Sigmoid colon (tissue), 6 donors: ENCODE measurements at regions not wholly inside any gene's neighbourhood (a gene's known extent, or its start where the extent isn't known, plus 50 kb on each side); places are given as distances from the start of the nearest gene placed in this dataset.

ENCODE experiments used
- DNase-seq: peaks from one replicate; pipeline ENCODE4 v3.0.0-alpha.2; 2019
- H3K27ac ChIP-seq, 4 donors: fragments of 200-600 bp; sonication (generic); one replicate each; pipeline ENCODE4 v1.5.1; 2016 to 2019; ENCODE audit warnings: mild to moderate bottlenecking in 1 of 4
- H3K27me3 ChIP-seq, 3 donors: fragments of 200-600 bp; sonication (generic); one replicate each; pipeline ENCODE4 v1.5.1; 2019; ENCODE audit warnings: mild to moderate bottlenecking in 1 of 3
- H3K36me3 ChIP-seq, 4 donors: fragments of 200-600 bp; sonication (generic); one replicate each; pipeline ENCODE4 v1.5.1; 2016 to 2019
- H3K4me1 ChIP-seq, 4 donors: fragments of 200-600 bp; sonication (generic); one replicate each; pipeline ENCODE4 v1.5.1; 2017 to 2019
- H3K4me3 ChIP-seq, 4 donors: fragments of 200-600 bp; sonication (generic); one replicate each; pipeline ENCODE4 v1.5.1; 2017 to 2019; ENCODE audit warnings: mild to moderate bottlenecking in 2 of 4, moderate library complexity in 1 of 4
- H3K9me3 ChIP-seq, 4 donors: fragments of 200-600 bp in 3 of 4; sonication (generic) in 3 of 4; one replicate each; pipeline versions ENCODE4 v1.5.1 to v1.6.1; 2013 to 2019
- EP300 ChIP-seq, 4 donors: sonication (generic); formaldehyde crosslinking; IDR thresholded peaks; one replicate each; pipeline ENCODE4 v1.6.1; 2017; ENCODE audit warnings: antibody characterized with exemption in 4 of 4
- POLR2A ChIP-seq, 2 donors: fragments of 450-650 bp; IDR thresholded peaks; one replicate each; pipeline ENCODE4 v1.6.1; 2016; ENCODE audit warnings: antibody characterized with exemption in 2 of 2, mild to moderate bottlenecking in 2 of 2, moderate library complexity in 2 of 2
- POLR2AphosphoS5 ChIP-seq, 4 donors: sonication (generic); formaldehyde crosslinking; IDR thresholded peaks; one replicate each; pipeline ENCODE4 v1.6.1; 2017; ENCODE audit warnings: antibody characterized with exemption in 4 of 4
- WGBS, 2 donors: extraction: QIAGEN DNeasy Blood & Tissue Kit; methylation state at CpG; one replicate each; pipeline ENCODE4 v1.1.7; 2013; 5-methylcytosine and 5-hydroxymethylcytosine counted together
- intact Hi-C: fragments of 100-400 bp; cut with DNase I; formaldehyde crosslinking; loops from one replicate; pipeline ENCODE4 v1.15.1; 2023
- TF ChIP-seq, protein P1 (sequence below), 4 experiments: fragments of 450-650 bp in 3 of 4; fragments of 200-600 bp in 1 of 4; IDR thresholded peaks; one replicate each; pipeline ENCODE4 v1.5.1; 2016 to 2019; ENCODE audit warnings: antibody characterized with exemption in 4 of 4, mild to moderate bottlenecking in 3 of 4, moderate library complexity in 2 of 4
- donor health status: healthy with polysubstance abuse.
- donor health status: healthy.

DNA sequence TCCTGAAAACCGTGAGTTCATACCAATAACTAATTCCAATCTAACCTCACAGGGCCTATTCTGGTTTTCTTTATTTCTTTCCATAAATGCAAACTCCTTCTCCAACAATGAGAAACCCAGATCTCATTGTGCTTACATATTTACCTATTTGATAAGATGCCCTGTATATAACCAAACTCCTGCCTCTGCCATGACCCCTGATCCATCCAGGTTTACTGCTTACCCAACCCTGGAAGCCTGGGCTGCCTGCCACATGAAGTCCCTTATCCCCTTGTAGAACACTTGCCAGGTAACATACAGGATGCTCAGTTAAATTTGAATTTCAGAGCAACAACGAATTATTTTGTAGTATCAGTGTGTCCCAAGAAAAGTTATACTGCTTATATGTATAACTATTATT is 766.1 kb downstream of the LTN1 start:
- peaks cover 0 to 5% (median 0%) of the 10 kb centered on the region in 4 donors for H3K4me1 ChIP-seq
- no peaks in the 10 kb centered on the region for H3K36me3 ChIP-seq
- no peak overlapping the region for H3K27ac ChIP-seq
- H3K27me3 ChIP-seq = no peaks in the 10 kb centered on the region
- no peak for DNase-seq
- no peaks in the 10 kb centered on the region for H3K9me3 ChIP-seq
- intact Hi-C loops = no loop called here
- H3K4me3 ChIP-seq = no peak overlapping the region
- WGBS, 2 donors = 69 to 80% methylated on average over 2 of the region's 2 CpGs
- TF ChIP-seq, protein P1, sequence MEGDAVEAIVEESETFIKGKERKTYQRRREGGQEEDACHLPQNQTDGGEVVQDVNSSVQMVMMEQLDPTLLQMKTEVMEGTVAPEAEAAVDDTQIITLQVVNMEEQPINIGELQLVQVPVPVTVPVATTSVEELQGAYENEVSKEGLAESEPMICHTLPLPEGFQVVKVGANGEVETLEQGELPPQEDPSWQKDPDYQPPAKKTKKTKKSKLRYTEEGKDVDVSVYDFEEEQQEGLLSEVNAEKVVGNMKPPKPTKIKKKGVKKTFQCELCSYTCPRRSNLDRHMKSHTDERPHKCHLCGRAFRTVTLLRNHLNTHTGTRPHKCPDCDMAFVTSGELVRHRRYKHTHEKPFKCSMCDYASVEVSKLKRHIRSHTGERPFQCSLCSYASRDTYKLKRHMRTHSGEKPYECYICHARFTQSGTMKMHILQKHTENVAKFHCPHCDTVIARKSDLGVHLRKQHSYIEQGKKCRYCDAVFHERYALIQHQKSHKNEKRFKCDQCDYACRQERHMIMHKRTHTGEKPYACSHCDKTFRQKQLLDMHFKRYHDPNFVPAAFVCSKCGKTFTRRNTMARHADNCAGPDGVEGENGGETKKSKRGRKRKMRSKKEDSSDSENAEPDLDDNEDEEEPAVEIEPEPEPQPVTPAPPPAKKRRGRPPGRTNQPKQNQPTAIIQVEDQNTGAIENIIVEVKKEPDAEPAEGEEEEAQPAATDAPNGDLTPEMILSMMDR (IDR thresholded peaks at IDR 0.05) = no peak
- no peak for TF ChIP-seq POLR2AphosphoS5 (IDR thresholded peaks at IDR 0.05)
- no peak for TF ChIP-seq POLR2A (IDR thresholded peaks at IDR 0.05)
- no peak for TF ChIP-seq EP300 (IDR thresholded peaks at IDR 0.05)

DNA sequence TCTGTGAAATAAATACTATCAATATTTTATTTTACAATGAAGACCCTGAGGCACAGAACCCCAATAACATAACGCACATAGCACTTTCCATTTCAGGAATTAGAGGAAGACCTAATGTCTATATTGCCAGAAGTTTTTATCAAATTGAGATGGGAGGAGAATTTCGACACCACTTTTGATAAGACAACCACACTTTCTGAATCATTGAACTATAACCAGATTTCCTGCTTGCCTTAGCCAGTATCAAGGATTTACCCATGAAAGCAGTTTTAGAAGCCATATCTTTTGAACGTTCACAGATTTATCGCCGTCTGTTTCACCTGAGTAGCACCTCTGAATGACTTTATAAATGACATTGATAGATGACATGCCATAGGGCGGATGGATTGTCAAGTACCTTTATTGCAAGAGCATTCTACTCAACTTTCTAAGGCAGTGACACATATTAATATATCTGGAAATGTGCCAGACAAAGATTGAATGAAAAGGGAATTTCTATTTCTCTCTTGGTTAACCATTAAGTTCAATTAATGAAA is 768.4 kb downstream of the LTN1 start:
- H3K9me3 ChIP-seq = no peaks in the 10 kb centered on the region
- no peak for DNase-seq
- H3K4me3 ChIP-seq = no peak overlapping the region
- no peaks in the 10 kb centered on the region for H3K36me3 ChIP-seq
- intact Hi-C loops = no loop called here
- TF ChIP-seq POLR2A (IDR thresholded peaks at IDR 0.05) (no peak), EP300 (IDR thresholded peaks at IDR 0.05) (no peak)
- H3K27ac ChIP-seq = no peak overlapping the region
- H3K4me1 ChIP-seq = peaks cover 0 to 13% (median 3%) of the 10 kb centered on the region in 4 donors
- 80 to 92% methylated on average over 6 of the region's 6 CpGs for WGBS, 2 donors
- no peaks in the 10 kb centered on the region for H3K27me3 ChIP-seq

DNA sequence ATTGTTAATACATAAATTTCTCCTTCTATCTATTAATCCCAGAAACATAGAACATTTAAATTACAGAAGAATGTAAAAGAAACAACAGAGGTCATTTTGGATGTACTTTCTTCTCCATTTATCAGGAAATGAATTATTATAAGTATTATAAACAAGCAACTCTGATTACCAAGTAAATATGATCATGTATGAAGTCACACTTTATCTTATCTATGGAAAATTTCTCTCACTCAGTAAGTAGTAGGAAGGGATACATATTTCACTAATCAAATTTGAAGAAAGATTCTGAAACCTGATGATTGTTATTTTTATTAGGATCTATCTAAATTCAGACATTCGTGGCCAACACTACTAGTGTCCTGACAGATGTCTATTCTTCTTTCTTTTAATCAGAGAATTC is 770.7 kb downstream of the LTN1 start:
- DNase-seq = no peak
- no peak for TF ChIP-seq POLR2A (IDR thresholded peaks at IDR 0.05)
- TF ChIP-seq, protein P1 (IDR thresholded peaks at IDR 0.05) = no peak
- no peak for TF ChIP-seq POLR2AphosphoS5 (IDR thresholded peaks at IDR 0.05)
- no peak for TF ChIP-seq EP300 (IDR thresholded peaks at IDR 0.05)
- H3K4me1 ChIP-seq = peaks cover 0 to 8% (median 3%) of the 10 kb centered on the region in 4 donors
- WGBS, 2 donors = 89 to 91% methylated on average over 1 of the region's 1 CpG
- no peaks in the 10 kb centered on the region for H3K9me3 ChIP-seq
- no peak overlapping the region for H3K4me3 ChIP-seq
- intact Hi-C loops = no loop called here
- H3K36me3 ChIP-seq = no peaks in the 10 kb centered on the region
- no peak overlapping the region for H3K27ac ChIP-seq
- no peaks in the 10 kb centered on the region for H3K27me3 ChIP-seq

DNA sequence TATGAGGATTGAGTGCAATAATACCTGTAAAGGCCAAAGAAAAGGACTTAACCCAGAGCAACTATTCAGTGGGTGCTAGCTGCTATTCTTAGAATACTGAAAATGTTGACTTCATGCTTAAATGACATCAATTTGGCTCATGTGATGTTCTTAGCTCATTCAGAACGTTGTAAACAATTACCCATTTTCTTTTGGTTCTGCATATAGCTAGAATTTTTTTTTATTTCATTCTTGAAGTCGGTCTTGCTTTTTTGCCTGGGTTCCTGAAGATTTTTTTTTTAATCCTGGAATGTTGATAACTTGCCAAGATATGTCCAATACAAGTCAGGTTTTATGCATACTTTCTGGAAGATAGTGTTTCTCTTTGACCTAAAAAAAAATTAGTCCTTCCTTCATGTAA is 772.0 kb downstream of the LTN1 start:
- Histone ChIP-seq H3K36me3 (no peaks in the 10 kb centered on the region), H3K4me3 (no peak overlapping the region), H3K27me3 (no peaks in the 10 kb centered on the region), H3K4me1 (peaks cover 0 to 14% (median 3%) of the 10 kb centered on the region in 4 donors), H3K27ac (peak overlapping the region in 1 of 4 donors; percentile 4), H3K9me3 (peaks cover 0 to 3% (median 0%) of the 10 kb centered on the region in 4 donors)
- intact Hi-C loops = no loop called here
- TF ChIP-seq POLR2AphosphoS5 (IDR thresholded peaks at IDR 0.05) (no peak), EP300 (IDR thresholded peaks at IDR 0.05) (no peak), POLR2A (IDR thresholded peaks at IDR 0.05) (no peak)
- TF ChIP-seq, protein P1 (IDR thresholded peaks at IDR 0.05) = no peak
- DNase-seq = no peak
- 62 to 71% methylated on average over 2 of the region's 2 CpGs for WGBS, 2 donors

DNA sequence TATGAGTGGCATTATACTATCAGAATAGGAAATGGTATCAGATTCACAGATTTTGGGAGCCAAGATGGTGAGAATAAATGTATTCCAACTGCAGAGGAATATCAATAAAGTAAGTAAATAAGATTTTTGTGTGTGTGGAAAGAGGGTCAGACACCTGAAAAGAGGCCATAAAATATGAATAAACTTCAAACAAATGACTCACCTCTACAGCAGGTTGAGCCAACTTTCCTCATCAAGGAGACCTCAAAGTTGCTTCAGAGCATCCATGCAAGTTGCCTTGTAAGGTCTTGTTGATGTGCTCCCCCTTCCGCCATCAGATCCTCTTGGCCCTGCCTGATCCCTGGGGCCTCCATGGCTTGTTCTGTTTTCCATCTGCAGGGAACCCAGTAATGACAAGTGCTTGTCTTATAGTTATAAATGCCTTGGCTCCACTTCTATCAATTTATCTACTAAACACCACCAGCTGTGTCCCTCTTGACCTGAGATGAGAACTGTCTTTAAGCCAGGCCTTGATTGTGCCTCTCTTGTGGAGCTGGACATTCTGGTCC is 775.6 kb downstream of the LTN1 start:
- Histone ChIP-seq H3K4me1 (peaks cover 0 to 26% (median 5%) of the 10 kb centered on the region in 4 donors), H3K9me3 (peaks cover 0 to 3% (median 0%) of the 10 kb centered on the region in 4 donors), H3K27ac (no peak overlapping the region), H3K4me3 (no peak overlapping the region), H3K36me3 (no peaks in the 10 kb centered on the region), H3K27me3 (no peaks in the 10 kb centered on the region)
- peak in 1 of 4 donors; percentile 20 for TF ChIP-seq POLR2AphosphoS5 (IDR thresholded peaks at IDR 0.05)
- no peak for TF ChIP-seq POLR2A (IDR thresholded peaks at IDR 0.05)
- intact Hi-C loops = no loop called here
- 51 to 91% methylated on average over 1 of the region's 1 CpG for WGBS, 2 donors
- no peak for DNase-seq
